ENCODE measurements at regions not wholly inside any gene's neighbourhood (a gene's known extent, or its start where the extent isn't known, plus 50 kb on each side); places are given as distances from the start of the nearest gene placed in this dataset.

DNA sequence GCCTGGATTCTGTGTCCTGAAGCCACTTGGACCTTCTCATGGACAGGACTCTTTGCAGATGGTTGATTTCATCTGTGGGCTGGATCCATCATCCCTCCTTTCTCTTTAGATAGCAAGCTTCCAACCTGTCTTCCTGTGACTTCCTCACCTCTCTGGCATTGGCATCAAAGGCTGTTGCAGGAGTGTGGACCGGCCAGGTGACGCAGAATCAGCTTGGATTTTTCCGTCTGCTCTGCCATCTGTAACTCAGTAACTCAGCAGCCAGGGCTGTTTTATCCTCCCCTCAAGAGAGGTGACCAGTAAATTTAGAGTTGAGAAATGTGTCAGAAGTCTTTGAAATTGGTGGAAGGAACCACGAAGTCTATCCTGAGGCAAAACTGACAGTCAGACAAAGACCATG lies 701.7 kb upstream of the TMEM132C start:
- no peak for TF ChIP-seq EP300 (IDR thresholded peaks at IDR 0.05; ENCODE audit: borderline replicate concordance)
- TF ChIP-seq RAD21 (IDR thresholded peaks at IDR 0.05; ENCODE audit: low read depth): no peak
- TF ChIP-seq YY1 (IDR thresholded peaks at IDR 0.05; ENCODE audit: low read depth): no peak
- no peak for TF ChIP-seq TEAD4 (IDR thresholded peaks at IDR 0.05)
- no peak for TF ChIP-seq NFIC (IDR thresholded peaks at IDR 0.05)
- no peak for TF ChIP-seq MAX (IDR thresholded peaks at IDR 0.05)
- TF ChIP-seq USF1 (IDR thresholded peaks at IDR 0.05): no peak
- no peak for TF ChIP-seq FOXM1 (IDR thresholded peaks at IDR 0.05; ENCODE audit: borderline replicate concordance, low read depth)
- TF ChIP-seq TCF12 (IDR thresholded peaks at IDR 0.05; ENCODE audit: low read depth): no peak
- TF ChIP-seq CREB1 (IDR thresholded peaks at IDR 0.05; ENCODE audit: low read depth): no peak
- TF ChIP-seq EGR1 (IDR thresholded peaks at IDR 0.05): no peak
- no peak for TF ChIP-seq TAF1 (IDR thresholded peaks at IDR 0.05; ENCODE audit: low read depth)
- TF ChIP-seq CEBPB (IDR thresholded peaks at IDR 0.05): no peak

DNA sequence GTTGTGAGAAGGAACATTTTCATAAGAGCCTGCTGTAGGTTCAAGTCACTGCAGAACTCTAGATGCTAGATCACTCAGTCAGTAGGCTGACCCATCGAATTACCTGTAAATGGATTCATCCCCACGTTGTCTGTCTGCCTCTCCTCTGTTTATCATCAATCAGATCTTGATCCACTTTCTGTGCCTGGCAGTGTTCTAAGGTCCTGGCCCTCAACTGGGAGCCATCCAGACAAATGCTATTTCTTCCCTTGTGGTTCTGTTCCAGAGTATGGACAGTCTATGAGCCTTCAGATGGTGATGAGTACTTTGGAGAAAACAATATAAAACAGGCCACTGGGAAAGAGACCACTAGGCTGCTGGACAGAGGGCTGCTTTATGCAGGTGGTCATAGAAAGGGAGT lies 699.4 kb upstream of the TMEM132C start:
- TF ChIP-seq CEBPB (IDR thresholded peaks at IDR 0.05) (no peak), RAD21 (IDR thresholded peaks at IDR 0.05; ENCODE audit: low read depth) (no peak), USF1 (IDR thresholded peaks at IDR 0.05) (no peak), EP300 (IDR thresholded peaks at IDR 0.05; ENCODE audit: borderline replicate concordance) (no peak), FOXM1 (IDR thresholded peaks at IDR 0.05; ENCODE audit: borderline replicate concordance, low read depth) (no peak), YY1 (IDR thresholded peaks at IDR 0.05; ENCODE audit: low read depth) (no peak), TCF12 (IDR thresholded peaks at IDR 0.05; ENCODE audit: low read depth) (no peak), NFIC (IDR thresholded peaks at IDR 0.05) (no peak), REST (IDR thresholded peaks at IDR 0.05; ENCODE audit: low read depth) (no peak), TAF1 (IDR thresholded peaks at IDR 0.05; ENCODE audit: low read depth) (no peak), CREB1 (IDR thresholded peaks at IDR 0.05; ENCODE audit: low read depth) (no peak), EGR1 (IDR thresholded peaks at IDR 0.05) (no peak), TEAD4 (IDR thresholded peaks at IDR 0.05) (no peak), ZBTB7A (IDR thresholded peaks at IDR 0.05; ENCODE audit: low read depth) (no peak), MAX (IDR thresholded peaks at IDR 0.05) (no peak)

DNA sequence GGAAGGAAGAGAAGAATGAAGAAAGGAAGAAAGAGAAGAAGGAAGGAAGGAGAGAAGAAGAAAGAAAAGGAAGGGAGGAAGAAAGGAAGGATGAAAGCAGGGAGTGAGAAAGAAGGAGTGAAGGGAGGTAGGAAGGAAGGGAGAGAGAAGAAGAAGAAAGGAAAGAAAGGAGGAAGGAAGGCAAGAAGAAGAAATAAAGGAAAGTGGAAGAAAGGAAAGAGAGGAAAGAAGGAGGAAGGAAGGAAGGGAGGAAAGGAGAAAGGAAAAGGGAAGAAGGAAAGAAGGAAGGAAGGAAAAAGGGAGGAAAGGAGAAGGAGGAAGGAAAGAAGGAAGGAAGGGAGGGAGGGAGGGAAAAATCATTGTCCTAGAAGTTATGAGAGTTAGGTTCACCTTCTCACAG lies 696.6 kb upstream of the TMEM132C start:
- TF ChIP-seq CEBPB (IDR thresholded peaks at IDR 0.05): no peak
- no peak for TF ChIP-seq NFIC (IDR thresholded peaks at IDR 0.05)

GRCh38 chr12:127570793-127571360 lies 696.1 kb upstream of the TMEM132C start:
- TF ChIP-seq CEBPB (IDR thresholded peaks at IDR 0.05) (no peak), FOXM1 (IDR thresholded peaks at IDR 0.05; ENCODE audit: borderline replicate concordance, low read depth) (no peak), EP300 (IDR thresholded peaks at IDR 0.05; ENCODE audit: borderline replicate concordance) (no peak), TCF12 (IDR thresholded peaks at IDR 0.05; ENCODE audit: low read depth) (no peak), CREB1 (IDR thresholded peaks at IDR 0.05; ENCODE audit: low read depth) (no peak), MAX (IDR thresholded peaks at IDR 0.05) (no peak), RAD21 (IDR thresholded peaks at IDR 0.05; ENCODE audit: low read depth) (no peak), ZBTB7A (IDR thresholded peaks at IDR 0.05; ENCODE audit: low read depth) (no peak)

DNA sequence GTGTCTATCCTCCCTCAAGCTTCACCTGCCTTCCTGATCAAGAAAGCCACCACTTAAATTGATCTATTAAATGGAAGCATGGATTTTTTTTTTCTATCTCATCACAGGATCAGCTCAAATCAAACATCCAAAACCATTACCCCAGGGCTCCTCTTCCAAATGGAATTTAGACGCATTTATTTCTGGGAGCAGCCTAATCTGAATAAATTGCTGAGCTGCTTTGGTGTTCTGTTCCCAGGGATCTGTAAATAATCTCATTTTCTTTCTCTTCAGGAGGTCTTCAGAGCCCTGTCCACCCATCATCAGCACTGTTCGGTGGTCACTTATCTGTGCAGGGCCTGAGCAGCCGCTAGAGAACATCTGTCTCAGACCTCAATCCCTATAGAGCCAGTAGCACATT lies 695.4 kb upstream of the TMEM132C start:
- no peak for TF ChIP-seq RAD21 (IDR thresholded peaks at IDR 0.05; ENCODE audit: low read depth)
- TF ChIP-seq USF1 (IDR thresholded peaks at IDR 0.05): no peak
- no peak for TF ChIP-seq EGR1 (IDR thresholded peaks at IDR 0.05)
- no peak for TF ChIP-seq YY1 (IDR thresholded peaks at IDR 0.05; ENCODE audit: low read depth)
- TF ChIP-seq EP300 (IDR thresholded peaks at IDR 0.05; ENCODE audit: borderline replicate concordance): no peak
- no peak for TF ChIP-seq NFIC (IDR thresholded peaks at IDR 0.05)
- no peak for TF ChIP-seq TAF1 (IDR thresholded peaks at IDR 0.05; ENCODE audit: low read depth)
- no peak for TF ChIP-seq FOXM1 (IDR thresholded peaks at IDR 0.05; ENCODE audit: borderline replicate concordance, low read depth)
- no peak for TF ChIP-seq REST (IDR thresholded peaks at IDR 0.05; ENCODE audit: low read depth)
- no peak for TF ChIP-seq CREB1 (IDR thresholded peaks at IDR 0.05; ENCODE audit: low read depth)
- no peak for TF ChIP-seq TEAD4 (IDR thresholded peaks at IDR 0.05)
